ENCODE measurements at regions not wholly inside any gene's neighbourhood (a gene's known extent, or its start where the extent isn't known, plus 50 kb on each side); places are given as distances from the start of the nearest gene placed in this dataset.
"Not testable (repeated sequence)": the region's sequence is repeated elsewhere in the genome, so short reads cannot be mapped to it uniquely, and the experiment has no call there.

- intact Hi-C loops (cut with DNase I); H3K4me3 ChIP-seq; H3K27me3 ChIP-seq; DNase-seq; H3K36me3 ChIP-seq; H3K27ac ChIP-seq; H3K4me1 ChIP-seq; H3K9me3 ChIP-seq; ATAC-seq: not testable (repeated sequence)
- 67% methylated on average over 1 of the region's 1 CpG; no CpG with 5 or more reads in 1 of the 2 donors for WGBS, 2 donors
Measured at GRCh38 chr1:146715054-146715453, 223.1 kb upstream of the NBPF12 start.

GRCh38 chr1:146710838-146711521 is 227.1 kb upstream of the NBPF12 start:
- H3K4me1 ChIP-seq; H3K27me3 ChIP-seq; H3K36me3 ChIP-seq; H3K27ac ChIP-seq; H3K9me3 ChIP-seq; H3K4me3 ChIP-seq; DNase-seq; intact Hi-C loops (cut with DNase I): not testable (repeated sequence)
- 65% methylated on average over 4 of the region's 5 CpGs for WGBS, 2 donors
- TF ChIP-seq CTCF (IDR thresholded peaks at IDR 0.05): peak in 5 of 9 donors; percentile 9 to 45 (median 25)
- peak in 4 of 8 donors; percentile 37 to 61 (median 54) for ATAC-seq

- H3K27ac ChIP-seq; H3K4me3 ChIP-seq; H3K9me3 ChIP-seq; H3K27me3 ChIP-seq; ATAC-seq; intact Hi-C loops (cut with DNase I); H3K36me3 ChIP-seq; DNase-seq; H3K4me1 ChIP-seq: not testable (repeated sequence)
- WGBS, 2 donors: 67 to 77% methylated on average over 1 of the region's 1 CpG
Measured at GRCh38 chr1:146709302-146709701, 228.8 kb upstream of the NBPF12 start.

- ATAC-seq; H3K4me1 ChIP-seq; DNase-seq; intact Hi-C loops (cut with DNase I); H3K27ac ChIP-seq; H3K9me3 ChIP-seq; H3K36me3 ChIP-seq; H3K27me3 ChIP-seq; H3K4me3 ChIP-seq: not testable (repeated sequence)
- 66 to 80% methylated on average over 2 of the region's 2 CpGs for WGBS, 2 donors
Measured at GRCh38 chr1:146704162-146704724, 233.9 kb upstream of the NBPF12 start.

GRCh38 chr1:146701320-146701719 is 236.8 kb upstream of the NBPF12 start:
- intact Hi-C loops (cut with DNase I); DNase-seq; H3K9me3 ChIP-seq; H3K27ac ChIP-seq; H3K4me1 ChIP-seq; H3K27me3 ChIP-seq; ATAC-seq; H3K36me3 ChIP-seq; H3K4me3 ChIP-seq: not testable (repeated sequence)
- no CpG with 5 or more reads among the region's 1 CpG for WGBS, 2 donors

GRCh38 chr1:146695388-146695787 is 242.7 kb upstream of the NBPF12 start:
- H3K9me3 ChIP-seq; ATAC-seq; intact Hi-C loops (cut with DNase I); H3K4me1 ChIP-seq; H3K27me3 ChIP-seq; DNase-seq; H3K4me3 ChIP-seq; H3K36me3 ChIP-seq; H3K27ac ChIP-seq: not testable (repeated sequence)
- WGBS, 2 donors: 70 to 81% methylated on average over 6 to 7 of the region's 10 CpGs

GRCh38 chr1:146691798-146692197 is 246.3 kb upstream of the NBPF12 start:
- H3K4me1 ChIP-seq; H3K27ac ChIP-seq; ATAC-seq; H3K36me3 ChIP-seq; H3K9me3 ChIP-seq; DNase-seq; H3K27me3 ChIP-seq; H3K4me3 ChIP-seq; intact Hi-C loops (cut with DNase I): not testable (repeated sequence)
- WGBS, 2 donors: 83% methylated on average over 2 of the region's 3 CpGs; no CpG with 5 or more reads in 1 of the 2 donors

GRCh38 chr1:146688893-146689292 is 249.2 kb upstream of the NBPF12 start:
- DNase-seq; H3K9me3 ChIP-seq; H3K27me3 ChIP-seq; intact Hi-C loops (cut with DNase I); H3K4me1 ChIP-seq; H3K4me3 ChIP-seq; H3K36me3 ChIP-seq; H3K27ac ChIP-seq: not testable (repeated sequence)
- peak in 2 of 8 donors; percentile 20 to 61 for ATAC-seq
- 15 to 26% methylated on average over 1 of the region's 3 CpGs for WGBS, 2 donors

GRCh38 chr1:146686777-146687366 is 251.3 kb upstream of the NBPF12 start:
- WGBS, 2 donors: 22 to 39% methylated on average over 4 of the region's 4 CpGs
- peak in 7 of 8 donors; percentile 33 to 95 (median 90) for ATAC-seq

GRCh38 chr1:146683126-146683429 is 255.0 kb upstream of the NBPF12 start:
- H3K27me3 ChIP-seq; ATAC-seq; H3K36me3 ChIP-seq; intact Hi-C loops (cut with DNase I); DNase-seq; H3K4me3 ChIP-seq; H3K27ac ChIP-seq; H3K9me3 ChIP-seq; H3K4me1 ChIP-seq: not testable (repeated sequence)
- 57 to 63% methylated on average over 1 of the region's 5 CpGs for WGBS, 2 donors

More at GRCh38 chr1:146686777-146687366, 251.3 kb upstream of the NBPF12 start:
- intact Hi-C loops (cut with DNase I); H3K27me3 ChIP-seq; H3K4me1 ChIP-seq; H3K9me3 ChIP-seq; H3K4me3 ChIP-seq; H3K36me3 ChIP-seq: not testable (repeated sequence)
- peak overlapping the region in 2 of 10 donors; percentile 28 to 31 for H3K27ac ChIP-seq
- peak in 1 of 2 donors; percentile 10 for DNase-seq
